GM19467 (cell line): ENCODE measurements at regions not wholly inside any gene's neighbourhood (a gene's known extent, or its start where the extent isn't known, plus 50 kb on each side); places are given as distances from the start of the nearest gene placed in this dataset.
"Not testable (repeated sequence)": the region's sequence is repeated elsewhere in the genome, so short reads cannot be mapped to it uniquely, and the experiment has no call there.

Experiments
- ATAC-seq: cut with Tn5 transposase; IDR thresholded peaks from one replicate; pipeline ENCODE4 v1.9.1; 2021; ENCODE audit warnings: mild to moderate bottlenecking, moderate library complexity; ENCODE audit not compliant: unreplicated experiment

DNA sequence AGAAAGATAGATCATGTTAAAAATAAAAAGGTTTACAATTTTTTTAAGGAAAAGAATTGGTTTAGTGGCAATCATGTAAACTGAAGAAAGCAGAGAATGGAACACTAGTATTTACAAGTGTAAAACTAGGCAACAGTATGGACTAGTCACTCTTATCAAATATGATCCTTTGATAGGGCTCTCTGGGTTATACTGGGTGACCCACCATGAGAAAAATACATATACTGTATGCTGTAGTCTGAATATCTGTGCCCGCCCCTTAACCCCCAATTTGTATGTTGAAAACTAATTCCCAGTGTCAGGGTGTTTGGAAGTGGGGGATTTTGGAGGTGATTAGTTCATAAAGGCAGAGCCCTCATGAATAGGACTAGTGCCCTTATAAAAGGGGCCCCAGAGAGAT, 236.8 kb upstream of the TARS1 start:
- no peak for ATAC-seq

DNA sequence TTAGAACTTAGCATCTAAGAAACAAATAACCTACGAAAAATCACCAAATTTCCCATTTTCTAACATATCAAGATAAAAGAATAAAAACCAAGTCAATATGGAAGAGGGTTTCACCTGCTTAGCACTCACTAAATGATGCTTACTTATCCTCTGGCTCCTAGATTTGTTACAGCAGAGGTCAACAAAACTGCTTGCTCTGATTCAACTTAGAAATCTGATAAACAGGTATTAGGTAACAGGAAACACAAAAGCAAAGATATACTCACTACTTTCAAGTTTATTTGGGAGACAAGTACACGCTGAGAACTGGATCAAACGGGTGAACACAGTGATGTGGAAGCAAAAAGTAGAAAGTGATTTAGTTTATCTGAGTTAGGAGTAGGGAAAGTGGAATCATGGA, 235.7 kb upstream of the TARS1 start:
- ATAC-seq = no peak

GRCh38 chr5:33205727-33206410, 234.9 kb upstream of the TARS1 start:
- ATAC-seq = no peak

- ATAC-seq = no peak
These were observed 233.7 kb upstream of the TARS1 start for GRCh38 chr5:33206962-33207506.

DNA sequence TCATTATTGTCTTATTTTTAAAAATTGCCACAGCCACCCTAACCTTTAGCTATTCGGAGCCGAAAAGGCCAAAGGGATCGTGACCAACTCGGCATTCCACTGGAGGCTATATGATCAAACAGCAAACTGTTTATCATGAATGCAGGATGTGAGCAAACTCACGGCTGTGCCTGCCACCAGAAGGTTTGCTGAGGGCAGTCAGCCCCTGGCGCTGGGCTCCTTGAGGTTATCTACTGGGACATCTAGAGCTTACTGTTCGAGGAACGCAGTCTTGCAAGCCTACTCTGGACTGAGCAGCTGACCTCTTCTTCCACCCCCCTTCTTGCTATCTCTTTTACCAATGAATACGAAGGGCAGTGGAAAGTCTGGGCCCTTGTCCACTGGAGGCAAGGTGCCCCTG, 231.5 kb upstream of the TARS1 start:
- no peak for ATAC-seq

DNA sequence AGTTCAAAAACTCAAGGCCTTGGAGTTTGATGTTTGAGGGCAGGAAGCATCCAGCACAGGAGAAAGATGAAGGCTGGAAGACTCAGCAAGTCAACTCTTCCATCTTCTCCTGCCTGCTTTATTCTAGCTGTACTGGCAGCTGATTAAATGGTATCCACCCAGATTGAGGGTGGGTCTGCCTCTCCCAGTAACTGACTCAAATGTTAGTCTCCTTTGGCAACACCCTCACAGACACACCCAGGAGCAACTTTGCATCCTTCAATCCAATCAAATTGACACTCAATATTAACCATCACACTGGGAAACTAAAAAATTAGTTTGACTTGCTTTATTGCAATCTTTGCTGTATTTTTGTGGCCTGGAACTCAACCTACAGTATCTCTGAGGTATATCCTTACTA, 230.5 kb upstream of the TARS1 start:
- not testable (repeated sequence) for ATAC-seq

GRCh38 chr5:33210978-33211377, 229.8 kb upstream of the TARS1 start:
- no peak for ATAC-seq

- no peak for ATAC-seq
These were observed 228.3 kb upstream of the TARS1 start for GRCh38 chr5:33212439-33212838.

DNA sequence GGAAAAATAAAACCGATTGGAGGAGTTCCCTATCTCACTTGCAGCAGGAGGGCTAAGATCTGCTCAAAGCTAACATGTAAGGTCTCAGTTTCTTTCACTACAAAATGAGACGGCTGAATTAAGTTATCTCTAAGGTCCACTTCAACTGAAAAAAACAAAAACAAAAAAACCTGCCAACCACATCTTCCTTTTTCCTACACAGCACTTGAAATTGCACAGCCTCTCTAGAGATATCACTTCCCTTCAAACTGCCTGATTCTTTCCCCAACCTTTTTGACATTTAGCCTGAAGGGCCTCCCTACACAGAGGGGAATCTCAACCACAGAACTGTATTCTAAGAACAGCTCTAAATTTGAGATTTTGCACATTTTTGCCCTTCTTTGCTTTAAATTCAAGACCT, 227.9 kb upstream of the TARS1 start:
- no peak for ATAC-seq

DNA sequence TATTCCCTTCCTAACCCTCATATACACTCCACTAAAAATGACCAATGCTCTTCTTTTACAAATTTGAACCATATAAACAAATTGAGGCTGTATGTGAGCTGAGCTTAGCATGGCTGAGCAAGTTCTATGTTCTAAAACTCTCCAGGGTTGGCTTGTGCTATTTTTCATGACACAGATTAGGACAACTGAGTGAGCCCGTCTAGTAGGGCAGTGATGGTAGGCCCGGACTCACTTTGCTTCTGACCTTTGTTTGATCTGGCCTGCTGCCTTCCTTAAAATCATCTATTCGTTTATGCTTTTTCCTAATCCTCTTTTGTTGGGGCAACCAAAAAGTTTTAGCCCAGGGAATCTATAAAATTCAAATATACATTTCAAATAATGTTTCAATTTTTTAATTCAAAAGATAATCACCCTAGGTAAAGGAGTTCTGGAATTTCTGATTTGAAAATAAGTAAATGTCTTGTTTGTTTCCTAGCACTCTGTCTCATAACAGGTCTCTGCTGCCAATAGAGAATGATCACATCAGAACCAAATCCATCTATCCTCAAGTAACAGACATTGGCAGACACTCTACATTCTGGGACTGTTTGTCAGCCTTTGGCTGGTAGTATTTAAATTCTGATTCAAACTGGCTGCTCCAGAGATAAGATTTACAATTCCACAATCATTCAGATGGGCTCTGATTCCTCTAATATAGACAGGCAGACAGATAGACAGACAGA, 217.0 kb upstream of the TARS1 start:
- no peak for ATAC-seq

DNA sequence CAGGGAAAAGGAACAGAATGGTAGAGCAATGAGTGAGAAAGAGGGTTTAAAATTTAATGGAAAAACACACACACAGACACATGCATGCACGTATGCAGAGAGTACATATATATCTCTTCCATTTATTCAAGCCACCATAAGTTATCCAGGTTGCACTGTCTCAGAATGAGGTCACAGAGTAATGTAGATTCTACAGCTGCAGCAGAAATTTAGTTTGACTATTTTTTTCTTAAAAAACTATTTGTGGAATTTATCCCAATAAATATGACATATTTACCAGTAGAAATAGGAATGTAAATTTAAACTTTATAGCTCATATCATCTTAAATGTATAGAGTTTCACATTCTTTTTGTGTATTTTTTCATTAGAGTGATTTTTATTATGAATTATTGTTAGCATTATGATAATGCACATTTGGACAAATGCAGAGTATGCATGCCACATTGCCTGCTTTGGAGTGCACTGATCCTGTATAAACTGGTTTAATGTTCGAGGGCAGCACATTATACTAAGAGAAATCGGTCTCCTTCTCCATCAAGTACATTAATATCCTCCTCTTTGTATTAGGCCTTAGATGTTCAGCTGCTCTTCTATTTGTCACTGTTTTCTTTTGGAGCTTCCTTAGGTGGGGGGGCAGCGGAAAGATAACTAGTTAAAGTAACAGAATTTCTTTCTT, 216.3 kb upstream of the TARS1 start:
- no peak for ATAC-seq

- ATAC-seq = no peak
These were observed 213.5 kb upstream of the TARS1 start for GRCh38 chr5:33227247-33227646.

DNA sequence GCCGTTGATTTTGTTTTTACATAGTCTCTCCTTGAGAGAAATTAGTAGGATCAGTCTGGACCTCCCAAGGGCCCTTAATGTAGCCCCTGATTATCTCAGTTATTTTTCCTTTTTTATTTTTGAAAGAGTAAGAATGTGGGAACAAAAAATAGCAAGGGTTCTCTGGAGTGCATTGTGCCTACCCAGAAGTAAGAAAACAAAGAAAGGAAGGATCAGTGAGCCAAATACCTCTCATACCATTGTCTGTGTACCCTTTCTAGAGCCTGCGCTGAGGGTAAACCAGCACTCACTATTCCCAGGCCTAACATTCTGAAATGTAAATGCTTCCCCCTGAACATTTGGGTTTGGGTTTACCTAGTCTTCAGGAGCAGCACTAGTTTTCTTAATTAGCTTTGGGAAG, 213.0 kb upstream of the TARS1 start:
- no peak for ATAC-seq

GRCh38 chr5:33228149-33228548, 212.6 kb upstream of the TARS1 start:
- ATAC-seq = no peak

DNA sequence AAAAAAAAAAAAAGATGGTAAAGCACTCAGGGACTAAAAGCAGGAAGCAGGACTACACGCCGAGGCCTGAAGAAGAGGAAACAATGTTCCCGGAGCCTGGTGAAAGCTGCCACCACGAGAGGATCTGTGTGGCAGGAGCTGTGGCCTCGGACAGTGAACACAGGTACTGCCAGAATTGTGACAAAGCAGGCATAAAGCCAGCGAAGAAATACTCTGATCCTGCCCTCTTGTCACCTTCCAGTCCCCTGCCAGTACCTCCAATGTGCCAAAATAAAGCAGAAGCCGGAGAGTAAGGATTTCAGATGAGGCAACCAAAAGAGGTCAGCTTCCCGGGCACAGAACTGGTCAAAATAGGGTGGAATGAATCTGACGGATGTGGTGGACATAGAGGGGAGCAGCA, 211.5 kb upstream of the TARS1 start:
- ATAC-seq = no peak

DNA sequence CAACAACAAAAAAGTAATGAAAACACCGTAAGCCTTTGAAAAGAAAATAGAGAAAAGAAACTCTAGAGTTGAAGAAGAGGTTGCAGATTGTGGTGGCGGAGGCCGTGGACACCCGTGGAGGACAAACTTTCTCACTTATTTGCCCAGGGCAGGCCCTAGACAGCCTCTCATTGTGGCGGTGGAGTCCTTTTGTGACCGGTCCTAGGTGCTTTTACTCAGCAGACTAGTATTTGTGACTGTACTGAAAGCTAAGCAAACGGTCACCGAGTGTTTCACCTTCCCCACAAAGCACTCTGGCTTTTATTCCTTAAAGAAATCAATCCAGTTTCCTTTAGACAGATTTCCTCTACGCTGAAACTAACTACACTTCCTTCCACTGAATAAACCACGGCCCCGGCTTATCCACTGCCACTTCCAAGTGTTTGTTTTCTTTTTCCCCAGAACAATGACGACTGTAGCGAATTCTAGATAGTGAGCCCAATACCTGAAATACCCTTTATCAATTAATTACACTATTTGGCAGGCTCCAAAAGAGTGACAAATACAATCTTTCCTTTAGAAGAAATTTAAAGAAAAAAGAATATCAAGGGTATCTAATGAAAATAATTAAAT, 210.2 kb upstream of the TARS1 start:
- no peak for ATAC-seq

GRCh38 chr5:33231214-33231710, 209.5 kb upstream of the TARS1 start:
- no peak for ATAC-seq

DNA sequence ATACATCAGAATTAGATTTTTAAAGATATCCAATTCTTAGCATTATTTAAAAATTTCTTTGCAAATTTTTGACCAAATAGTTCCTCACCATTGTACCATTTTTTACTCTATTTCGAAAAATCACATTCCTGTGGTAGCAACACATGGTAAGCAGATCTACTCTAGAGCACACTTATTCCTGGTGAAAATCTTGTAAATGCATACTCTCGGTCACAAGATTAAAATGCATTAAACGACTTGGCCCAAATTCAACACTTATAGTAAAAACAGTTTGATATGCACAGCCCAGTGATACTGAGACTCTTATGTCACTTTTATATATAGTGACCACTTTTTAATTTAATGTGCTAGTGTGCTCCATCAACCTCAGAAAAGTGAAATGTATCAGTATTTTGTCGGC, 208.8 kb upstream of the TARS1 start:
- ATAC-seq = no peak

- no peak for ATAC-seq
These were observed 207.8 kb upstream of the TARS1 start for GRCh38 chr5:33232731-33233505.

GRCh38 chr5:33235304-33235703, 205.5 kb upstream of the TARS1 start:
- ATAC-seq = no peak

- ATAC-seq = peak; percentile 58
These were observed 204.9 kb upstream of the TARS1 start for GRCh38 chr5:33235824-33236223.
